Eye (tissue), 1 donor: ENCODE measurements at regions not wholly inside any gene's neighbourhood (a gene's known extent, or its start where the extent isn't known, plus 50 kb on each side); places are given as distances from the start of the nearest gene placed in this dataset.

Source experiments
- DNase-seq: peaks from one replicate; pipeline ENCODE4 v3.0.0-alpha.2; 2015

GRCh38 chr9:118215549-118215948 is 511.3 kb downstream of the TLR4 start:
- no peak for DNase-seq

DNA sequence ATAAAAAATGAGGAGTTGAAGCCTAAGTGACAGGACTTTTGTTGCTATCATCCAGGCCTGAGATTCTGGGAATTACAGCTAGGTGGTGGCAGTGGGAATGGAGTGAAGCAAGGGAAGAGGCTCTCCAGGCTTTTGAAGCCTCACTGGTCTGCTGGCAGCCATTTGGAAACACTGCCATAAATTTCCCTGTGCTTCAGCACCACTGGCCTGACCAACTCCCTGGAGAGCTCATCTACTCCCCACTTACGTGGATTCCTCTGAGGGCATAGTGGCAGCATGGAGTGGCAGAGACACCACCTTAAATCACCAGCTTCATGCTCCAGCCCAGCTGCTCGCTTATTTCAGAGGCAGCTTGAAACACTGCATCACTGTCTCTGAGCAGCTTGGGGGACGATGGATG is 518.2 kb downstream of the TLR4 start:
- DNase-seq: peak; percentile 30

DNA sequence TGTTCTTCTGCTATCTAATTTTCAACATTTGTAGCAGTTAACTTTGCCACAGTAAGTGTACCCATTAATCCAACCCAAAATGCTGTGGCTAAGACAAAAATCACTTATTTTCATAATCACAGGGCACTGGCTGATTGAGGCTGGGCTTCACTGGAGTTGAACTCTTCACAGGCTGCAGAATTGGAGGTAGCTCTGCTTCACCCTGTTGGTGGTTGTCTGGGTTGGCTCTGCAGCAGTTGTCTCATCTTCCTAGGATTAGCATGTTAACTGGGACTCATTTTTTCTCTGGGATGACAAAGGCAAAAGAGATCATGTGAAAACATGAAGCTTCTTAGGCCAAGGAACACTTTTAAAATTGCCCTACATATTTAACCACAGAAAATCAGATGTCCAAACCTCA is 518.9 kb downstream of the TLR4 start:
- no peak for DNase-seq

GRCh38 chr9:118230329-118230728 is 526.1 kb downstream of the TLR4 start:
- DNase-seq: no peak

DNA sequence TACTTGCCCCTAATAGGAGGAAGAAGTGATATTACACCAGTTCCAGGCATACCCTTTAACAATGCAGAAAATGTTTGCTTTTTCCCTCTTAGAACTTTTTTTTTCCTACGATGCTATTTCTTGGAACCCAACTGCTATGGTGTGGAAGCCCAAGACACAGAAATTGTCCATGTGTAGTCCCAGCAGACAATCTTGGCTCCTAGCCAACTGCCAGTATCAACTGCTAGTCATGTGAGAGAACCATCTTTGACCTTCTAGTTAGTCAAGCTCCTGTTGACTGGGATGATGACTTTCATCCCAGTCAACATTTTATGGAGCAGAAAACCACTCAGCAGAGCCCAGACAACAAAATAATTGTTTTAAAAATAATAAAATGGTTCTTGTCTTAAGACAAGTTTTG is 532.4 kb downstream of the TLR4 start:
- no peak for DNase-seq

DNA sequence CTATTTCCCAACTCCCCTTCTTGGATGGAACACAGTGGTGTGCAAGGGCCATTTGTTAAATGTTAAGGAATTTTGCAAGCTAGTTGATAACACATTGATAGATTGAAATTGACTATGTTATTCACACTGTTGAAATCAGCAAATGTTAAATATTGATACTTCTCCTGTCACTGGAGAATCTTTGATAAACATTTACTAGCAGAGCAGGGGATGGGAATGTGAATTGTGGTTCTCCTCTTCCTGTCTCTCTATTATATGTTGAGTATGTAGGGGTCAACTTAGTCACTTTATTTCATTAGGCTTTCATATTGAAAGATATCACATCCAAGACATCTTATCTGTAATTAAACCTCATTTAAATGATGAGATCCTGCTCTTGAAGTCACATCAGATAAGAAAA is 533.9 kb downstream of the TLR4 start:
- no peak for DNase-seq

DNA sequence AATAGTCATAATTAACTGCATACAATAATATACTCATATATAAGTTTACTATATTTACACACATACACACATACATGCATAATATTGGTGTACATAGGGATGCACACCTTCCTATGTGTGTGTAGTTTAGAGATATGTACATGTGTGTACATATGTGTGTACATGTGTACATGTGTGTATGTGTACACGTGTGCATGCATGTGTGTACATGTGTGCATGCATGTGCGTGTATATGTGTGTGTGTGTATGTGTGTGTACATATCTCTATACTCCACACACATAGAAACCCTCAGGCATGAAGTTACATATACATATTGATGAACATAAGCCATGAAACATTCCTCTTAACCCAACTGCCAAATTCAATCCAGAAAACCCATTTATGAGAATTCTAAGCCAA is 547.8 kb downstream of the TLR4 start:
- no peak for DNase-seq

- no peak for DNase-seq
These were observed 558.0 kb downstream of the TLR4 start for GRCh38 chr9:118262191-118262590.

GRCh38 chr9:118263949-118264348 is 559.7 kb downstream of the TLR4 start:
- no peak for DNase-seq

DNA sequence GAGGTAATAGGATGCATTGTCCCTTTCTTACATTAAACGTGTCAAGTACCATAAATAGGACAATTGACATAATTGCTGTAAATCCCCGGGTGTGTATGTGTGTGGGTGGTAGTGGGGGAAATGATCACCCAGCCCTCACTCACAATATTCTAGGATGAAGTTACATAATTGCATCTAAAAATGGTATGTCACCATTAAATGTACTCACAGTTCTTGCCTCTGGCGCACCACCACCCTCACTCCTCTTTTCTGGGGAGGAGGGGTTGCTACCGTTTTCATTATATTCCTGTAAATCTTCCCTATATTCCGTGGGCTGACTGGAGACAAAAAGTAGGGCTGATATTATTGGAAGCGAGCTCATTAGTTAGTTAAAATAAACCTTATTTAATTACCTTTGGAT is 563.8 kb downstream of the TLR4 start:
- no peak for DNase-seq

GRCh38 chr9:118269623-118270022 is 565.4 kb downstream of the TLR4 start:
- DNase-seq: no peak

GRCh38 chr9:118271331-118271730 is 567.1 kb downstream of the TLR4 start:
- DNase-seq: no peak

DNA sequence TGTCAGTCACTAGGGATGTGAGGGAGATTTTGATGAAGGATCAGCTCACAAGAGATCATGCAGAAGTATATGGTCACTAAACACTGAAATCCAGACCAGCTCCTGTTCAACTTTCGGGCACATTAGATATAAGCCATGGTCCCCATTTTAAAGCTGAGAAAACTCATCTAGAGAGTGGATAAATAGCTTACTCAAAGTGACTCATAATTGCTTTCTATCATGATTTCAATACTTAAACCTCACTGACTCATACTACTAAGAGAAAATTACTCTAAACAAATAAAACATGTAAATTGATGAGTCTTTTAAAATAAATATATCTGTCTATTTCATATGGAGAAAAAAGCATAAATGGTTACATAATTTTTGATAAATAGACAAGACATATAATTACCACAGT is 567.7 kb downstream of the TLR4 start:
- DNase-seq: no peak

DNA sequence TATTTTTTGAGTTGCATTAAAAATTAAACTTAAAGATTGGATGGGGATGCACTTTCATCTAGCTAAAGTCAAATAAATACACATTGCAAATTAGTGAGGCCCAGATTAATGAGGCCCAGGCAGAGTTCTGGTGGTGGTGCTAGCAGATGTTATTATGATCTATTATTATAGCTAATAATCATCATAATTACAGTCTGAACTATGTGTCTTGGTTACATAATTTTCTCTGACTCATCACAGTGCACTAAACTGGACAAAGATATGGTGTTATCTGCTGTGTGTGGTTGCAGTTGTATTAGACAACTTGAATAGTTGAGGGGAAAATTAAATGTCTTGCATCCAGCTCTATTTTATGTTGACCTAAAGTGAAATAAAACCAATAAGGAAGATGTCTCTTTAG is 568.8 kb downstream of the TLR4 start:
- no peak for DNase-seq

DNA sequence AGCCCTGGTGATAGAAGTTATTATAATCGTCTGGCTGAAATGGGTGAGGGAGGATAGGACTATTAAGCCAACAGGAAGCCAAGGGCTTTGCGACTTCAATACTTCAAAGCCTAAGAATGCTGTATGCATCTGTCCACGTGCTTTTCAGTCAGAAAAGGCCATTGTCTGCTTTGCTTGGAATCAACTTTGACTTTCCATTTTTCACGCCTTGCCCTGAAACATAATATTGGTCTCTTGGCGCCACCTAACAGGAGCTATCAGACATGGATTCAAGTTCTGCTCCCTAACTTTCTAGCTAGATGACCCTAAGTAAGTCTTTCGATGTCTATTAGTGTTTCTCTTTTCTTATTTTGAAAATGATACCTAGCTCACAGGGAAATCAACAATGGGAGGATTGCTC is 572.6 kb downstream of the TLR4 start:
- no peak for DNase-seq

DNA sequence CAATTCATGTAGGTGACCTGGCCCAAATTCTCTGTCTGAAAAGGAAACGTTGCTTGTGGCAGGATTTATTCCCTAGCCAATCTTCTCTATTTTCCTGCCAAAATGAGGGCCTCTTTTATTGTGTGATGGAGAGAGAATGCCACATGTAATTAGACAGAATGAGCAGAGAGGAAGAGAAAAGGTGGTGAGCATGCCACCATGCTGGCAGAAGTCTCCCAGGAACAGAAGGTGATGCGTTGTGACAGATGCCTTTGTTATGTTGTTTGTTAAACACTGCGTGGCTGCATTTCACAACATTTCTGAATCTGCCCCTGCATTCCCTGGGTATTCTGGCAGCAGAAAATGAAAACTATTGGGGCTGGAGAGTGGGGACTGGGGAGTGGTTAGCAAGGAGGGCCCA is 577.6 kb downstream of the TLR4 start:
- DNase-seq: peak; percentile 82

- DNase-seq: no peak
These were observed 579.3 kb downstream of the TLR4 start for GRCh38 chr9:118283488-118283887.

GRCh38 chr9:118290116-118290515 is 585.9 kb downstream of the TLR4 start:
- no peak for DNase-seq

DNA sequence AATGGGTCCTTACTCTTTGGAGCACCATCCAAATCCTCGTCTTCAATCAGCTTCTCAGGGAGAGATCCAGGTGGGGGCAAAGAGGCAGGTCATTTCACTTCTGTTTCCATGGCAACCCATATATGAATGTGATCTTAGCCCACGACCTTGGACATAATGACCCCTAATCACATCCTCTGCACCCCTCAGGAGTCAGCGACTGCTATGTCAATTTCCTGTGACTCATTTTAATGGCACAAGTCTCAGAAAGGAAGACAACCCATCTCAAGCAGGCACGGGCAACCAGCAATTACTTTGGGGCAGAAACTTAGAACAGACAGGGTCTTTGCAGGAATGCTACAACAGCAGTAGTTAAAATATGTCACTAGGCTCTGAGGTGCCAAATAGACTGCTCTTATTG is 591.2 kb downstream of the TLR4 start:
- no peak for DNase-seq

DNA sequence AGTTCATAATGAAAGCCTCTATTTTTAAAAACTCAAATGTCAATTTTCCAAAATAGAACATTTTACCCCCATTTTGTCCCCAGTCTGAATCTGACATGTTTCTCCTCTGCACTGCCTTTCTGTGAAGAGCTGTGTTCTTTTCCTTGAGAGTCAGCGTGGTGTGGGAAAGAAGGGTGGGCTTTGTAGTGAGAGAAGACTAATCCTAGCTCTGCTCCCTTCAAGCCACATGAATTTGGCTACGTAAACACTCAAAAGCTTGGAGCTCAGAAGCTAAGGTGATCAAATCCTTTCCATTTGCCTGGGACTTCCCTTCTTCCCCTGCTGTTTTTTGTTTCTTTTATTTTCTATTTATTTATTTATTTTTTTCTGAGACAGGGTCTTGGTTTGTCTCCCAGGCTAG is 598.5 kb downstream of the TLR4 start:
- no peak for DNase-seq

- no peak for DNase-seq
These were observed 599.0 kb downstream of the TLR4 start for GRCh38 chr9:118303216-118303615.

GRCh38 chr9:118305331-118305730 is 601.1 kb downstream of the TLR4 start:
- no peak for DNase-seq

GRCh38 chr9:118306801-118307200 is 602.6 kb downstream of the TLR4 start:
- no peak for DNase-seq

DNA sequence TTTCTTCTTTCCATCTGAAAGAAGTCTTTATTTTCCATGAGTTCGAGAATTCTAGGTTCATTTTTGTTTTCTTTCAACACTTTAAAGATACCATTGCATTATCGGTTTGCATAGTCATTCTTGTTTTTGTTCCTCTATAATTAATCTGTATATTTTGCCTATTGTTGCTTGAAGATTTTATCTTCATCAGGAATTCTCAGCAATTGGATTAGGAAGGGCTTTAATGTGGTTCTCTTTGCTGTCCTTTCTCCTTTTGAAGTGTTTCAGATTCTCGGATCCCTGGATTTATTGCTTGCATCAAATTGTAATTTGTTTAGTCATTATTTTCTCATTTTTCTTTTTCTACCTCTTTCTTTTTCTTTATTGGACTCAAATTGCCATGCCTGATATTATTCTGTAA is 609.8 kb downstream of the TLR4 start:
- no peak for DNase-seq

- no peak for DNase-seq
These were observed 612.7 kb downstream of the TLR4 start for GRCh38 chr9:118316831-118317343.
